Ovary (tissue), 7 donors: ENCODE measurements at regions not wholly inside any gene's neighbourhood (a gene's known extent, or its start where the extent isn't known, plus 50 kb on each side); places are given as distances from the start of the nearest gene placed in this dataset.

ENCODE experiments used
- DNase-seq, 5 donors: peaks; one replicate each; pipeline ENCODE4 v3.0.0-alpha.2; 2019 to 2020
- H3K27ac ChIP-seq, 2 donors: fragments of 200-600 bp; one replicate each; pipeline versions ENCODE4 v1.5.1 to v1.8.0; 2019 to 2022
- H3K27me3 ChIP-seq: fragments of 200-600 bp; one replicate; pipeline ENCODE4 v1.8.0; 2022
- H3K36me3 ChIP-seq: fragments of 200-600 bp; sonication (generic); one replicate; pipeline ENCODE4 v1.5.1; 2019
- H3K4me1 ChIP-seq: one replicate; pipeline ENCODE4 v1.8.1; 2013; ENCODE audit warnings: mild to moderate bottlenecking, moderate library complexity; ENCODE audit not compliant: insufficient read depth
- H3K4me3 ChIP-seq: fragments of 200-600 bp; sonication (generic); one replicate; pipeline ENCODE4 v1.5.1; 2017
- H3K9me3 ChIP-seq, 2 donors: fragments of 200-600 bp in 1 of 2; sonication (generic) in 1 of 2; one replicate each; pipeline versions ENCODE4 v1.5.1 to v1.8.1; 2013 to 2019; ENCODE audit warnings: mild to moderate bottlenecking in 1 of 2, moderate library complexity in 1 of 2
- EP300 ChIP-seq: sonication (generic); formaldehyde crosslinking; IDR thresholded peaks from one replicate; pipeline ENCODE4 v1.6.1; 2017; ENCODE audit warnings: antibody characterized with exemption
- POLR2A ChIP-seq: fragments of 450-650 bp; IDR thresholded peaks from one replicate; pipeline ENCODE4 v1.6.1; 2017; ENCODE audit warnings: antibody characterized with exemption, mild to moderate bottlenecking, moderate library complexity
- WGBS, 3 donors: extraction: QIAGEN DNeasy Blood & Tissue Kit in 1 of 3; methylation state at CpG; one replicate each; pipeline versions ENCODE4 v1.1.5 to v1.1.7; 2013 to 2017; 5-methylcytosine and 5-hydroxymethylcytosine counted together
- intact Hi-C, 4 donors: fragments of 100-400 bp; cut with DNase I; formaldehyde crosslinking; loops; one replicate each; pipeline versions ENCODE4 v1.11.0 to v1.15.1; 2022 to 2023
- TF ChIP-seq, protein P1 (sequence below), 3 donors: fragments of 450-650 bp in 2 of 3; fragments of 200-600 bp in 1 of 3; IDR thresholded peaks; one replicate each; pipeline versions ENCODE4 v1.5.1 to v1.8.0; 2016 to 2022; ENCODE audit warnings: antibody characterized with exemption in 3 of 3, mild to moderate bottlenecking in 1 of 3
- donor health status: DM: no; HTN: no; CAD: no; lungs with moderate emphysema.
- donor health status: DM: no; HTN: no; CAD: no.
- donor health status: Bipolar disorder and iron deficiency.
- donor health status: DM: no; HTN: no; CAD: no.
- donor health status: DM: yes; HTN: yes; CAD: no.

DNA sequence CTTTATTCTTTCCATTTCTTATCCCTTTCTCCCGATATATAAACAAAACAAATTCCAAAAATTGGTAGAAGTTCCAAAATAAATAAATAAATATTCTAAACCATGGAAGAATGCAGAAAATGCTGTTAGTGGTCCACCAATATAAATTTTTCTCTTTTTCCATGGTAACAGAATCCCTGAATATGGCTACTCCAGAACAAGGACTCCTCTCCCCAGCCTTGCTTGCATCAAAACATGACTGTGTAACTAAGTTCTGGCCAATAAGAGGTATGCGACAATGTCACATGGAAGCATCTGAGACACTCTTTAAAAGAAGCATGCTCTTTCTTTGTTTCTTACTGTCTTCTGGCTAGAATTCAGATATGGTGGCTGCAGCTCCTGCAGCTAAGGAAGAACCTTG, 325.1 kb upstream of the TANK start:
- intact Hi-C loops: no loop called here
- Histone ChIP-seq H3K36me3 (no peaks in the 10 kb centered on the region), H3K9me3 (no peaks in the 10 kb centered on the region), H3K4me3 (no peak overlapping the region), H3K27ac (no peak overlapping the region), H3K4me1 (no peaks in the 10 kb centered on the region), H3K27me3 (no peaks in the 10 kb centered on the region)
- TF ChIP-seq POLR2A (no peak), EP300 (no peak)
- TF ChIP-seq, protein P1, sequence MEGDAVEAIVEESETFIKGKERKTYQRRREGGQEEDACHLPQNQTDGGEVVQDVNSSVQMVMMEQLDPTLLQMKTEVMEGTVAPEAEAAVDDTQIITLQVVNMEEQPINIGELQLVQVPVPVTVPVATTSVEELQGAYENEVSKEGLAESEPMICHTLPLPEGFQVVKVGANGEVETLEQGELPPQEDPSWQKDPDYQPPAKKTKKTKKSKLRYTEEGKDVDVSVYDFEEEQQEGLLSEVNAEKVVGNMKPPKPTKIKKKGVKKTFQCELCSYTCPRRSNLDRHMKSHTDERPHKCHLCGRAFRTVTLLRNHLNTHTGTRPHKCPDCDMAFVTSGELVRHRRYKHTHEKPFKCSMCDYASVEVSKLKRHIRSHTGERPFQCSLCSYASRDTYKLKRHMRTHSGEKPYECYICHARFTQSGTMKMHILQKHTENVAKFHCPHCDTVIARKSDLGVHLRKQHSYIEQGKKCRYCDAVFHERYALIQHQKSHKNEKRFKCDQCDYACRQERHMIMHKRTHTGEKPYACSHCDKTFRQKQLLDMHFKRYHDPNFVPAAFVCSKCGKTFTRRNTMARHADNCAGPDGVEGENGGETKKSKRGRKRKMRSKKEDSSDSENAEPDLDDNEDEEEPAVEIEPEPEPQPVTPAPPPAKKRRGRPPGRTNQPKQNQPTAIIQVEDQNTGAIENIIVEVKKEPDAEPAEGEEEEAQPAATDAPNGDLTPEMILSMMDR (IDR thresholded peaks at IDR 0.05): no peak
- no peak for DNase-seq
- 47 to 64% (median 64%) methylated on average over 2 of the region's 2 CpGs for WGBS, 3 donors

DNA sequence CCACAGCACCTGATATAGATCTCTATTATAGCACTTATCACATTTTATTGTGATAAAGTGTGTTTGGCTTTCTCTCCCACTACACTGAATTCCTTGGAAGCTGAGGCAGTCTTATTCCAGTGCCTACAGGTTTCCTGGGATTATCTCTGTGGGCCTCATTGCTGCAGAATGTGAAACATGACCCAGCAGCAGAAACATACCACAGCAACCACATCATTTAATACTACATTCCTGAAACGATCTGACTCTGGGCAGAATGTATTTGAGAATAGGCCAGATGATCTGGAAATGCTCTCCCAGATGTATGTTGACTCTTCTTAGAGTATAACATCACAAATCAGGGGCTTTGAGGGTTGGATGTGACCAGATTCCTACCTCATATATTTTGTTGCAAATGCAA, 323.5 kb upstream of the TANK start:
- Histone ChIP-seq H3K4me1 (no peaks in the 10 kb centered on the region), H3K36me3 (no peaks in the 10 kb centered on the region), H3K4me3 (no peak overlapping the region), H3K9me3 (no peaks in the 10 kb centered on the region), H3K27me3 (no peaks in the 10 kb centered on the region), H3K27ac (no peak overlapping the region)
- 0 to 20% (median 6%) methylated on average over 1 of the region's 1 CpG for WGBS, 3 donors
- TF ChIP-seq EP300 (no peak), POLR2A (no peak)
- TF ChIP-seq, protein P1 (IDR thresholded peaks at IDR 0.05): no peak
- intact Hi-C loops: no loop called here
- no peak for DNase-seq

DNA sequence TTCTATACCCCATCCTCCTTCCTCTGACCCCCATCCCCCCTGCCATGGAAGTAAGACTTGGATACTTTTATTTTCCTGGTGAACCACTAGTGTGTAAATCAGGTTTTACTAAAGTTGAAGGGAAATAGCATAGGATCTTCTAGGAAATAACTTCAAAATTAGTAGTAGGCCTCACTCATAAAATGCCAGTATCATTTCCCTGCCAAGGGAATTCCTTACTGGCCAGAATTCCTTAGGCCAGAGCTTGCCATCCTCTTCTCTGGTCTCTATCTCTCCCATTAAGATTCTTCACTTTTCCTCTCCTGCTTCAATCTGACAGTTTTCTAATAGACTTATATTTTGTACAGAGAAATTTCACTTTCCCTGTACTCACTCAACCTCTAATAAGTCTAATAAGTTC, 322.8 kb upstream of the TANK start:
- Histone ChIP-seq H3K4me1 (no peaks in the 10 kb centered on the region), H3K27me3 (no peaks in the 10 kb centered on the region), H3K9me3 (no peaks in the 10 kb centered on the region), H3K4me3 (no peak overlapping the region), H3K36me3 (no peaks in the 10 kb centered on the region), H3K27ac (no peak overlapping the region)
- TF ChIP-seq POLR2A (no peak), EP300 (no peak)
- TF ChIP-seq, protein P1 (IDR thresholded peaks at IDR 0.05): no peak
- intact Hi-C loops: no loop called here
- DNase-seq: no peak

DNA sequence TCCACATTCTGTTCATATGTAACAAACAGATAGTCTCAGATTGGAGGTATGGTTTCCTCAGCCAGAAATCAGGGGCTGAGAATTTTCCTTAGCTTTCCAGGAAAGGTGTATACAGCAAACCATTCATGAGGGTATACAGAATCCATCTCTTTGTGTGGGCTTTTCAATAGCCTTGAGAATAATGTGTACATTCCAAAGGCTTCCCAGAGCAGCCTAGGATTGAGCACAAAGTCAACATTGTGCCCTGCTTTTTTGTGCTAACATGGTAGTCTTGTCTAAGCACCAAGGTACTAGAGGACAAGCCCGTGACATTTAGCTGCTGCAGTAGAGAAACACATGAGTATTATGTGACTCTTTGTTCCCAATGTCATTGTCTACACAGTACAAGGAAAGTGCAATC, 322.1 kb upstream of the TANK start:
- H3K4me3 ChIP-seq: no peak overlapping the region
- no peak for TF ChIP-seq EP300
- TF ChIP-seq, protein P1 (IDR thresholded peaks at IDR 0.05): no peak
- no peak for TF ChIP-seq POLR2A
- intact Hi-C loops: no loop called here

DNA sequence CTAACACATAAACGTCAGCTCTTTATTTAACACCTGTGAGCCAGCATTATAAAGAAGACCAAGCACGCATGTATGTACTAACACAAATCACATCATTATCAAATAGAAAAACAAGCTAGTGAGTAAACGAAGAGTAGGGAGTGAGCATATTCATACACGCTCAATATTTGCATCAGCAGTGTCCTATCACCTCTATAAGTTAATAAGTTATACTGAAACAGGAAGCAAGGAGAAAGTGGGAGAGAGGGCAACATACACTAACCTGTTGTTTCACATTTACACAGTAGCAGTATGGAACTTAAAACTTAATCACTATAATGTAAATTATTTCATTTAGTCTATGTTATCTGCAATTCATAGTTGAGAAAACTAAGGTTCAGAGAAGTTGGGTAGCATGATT, 321.5 kb upstream of the TANK start:
- no peak overlapping the region for H3K4me3 ChIP-seq
- no peaks in the 10 kb centered on the region for H3K36me3 ChIP-seq
- DNase-seq: no peak
- 84 to 86% (median 85%) methylated on average over 4 of the region's 4 CpGs for WGBS, 3 donors
- intact Hi-C loops: no loop called here
- TF ChIP-seq EP300 (no peak), POLR2A (no peak)
- TF ChIP-seq, protein P1 (IDR thresholded peaks at IDR 0.05): no peak
- no peak overlapping the region for H3K27ac ChIP-seq
- no peaks in the 10 kb centered on the region for H3K4me1 ChIP-seq
- H3K9me3 ChIP-seq: no peaks in the 10 kb centered on the region
- no peaks in the 10 kb centered on the region for H3K27me3 ChIP-seq

More for the DNA sequence above, 322.1 kb upstream of the TANK start:
- Histone ChIP-seq H3K27me3 (no peaks in the 10 kb centered on the region), H3K9me3 (no peaks in the 10 kb centered on the region), H3K4me1 (no peaks in the 10 kb centered on the region), H3K36me3 (no peaks in the 10 kb centered on the region), H3K27ac (no peak overlapping the region)
- DNase-seq: no peak
- 86 to 94% (median 89%) methylated on average over 1 of the region's 1 CpG for WGBS, 3 donors
